HG02798 (cell line): ENCODE measurements at regions not wholly inside any gene's neighbourhood (a gene's known extent, or its start where the extent isn't known, plus 50 kb on each side); places are given as distances from the start of the nearest gene placed in this dataset.
"Not testable (repeated sequence)": the region's sequence is repeated elsewhere in the genome, so short reads cannot be mapped to it uniquely, and the experiment has no call there.

Source experiments
- ATAC-seq: cut with Tn5 transposase; IDR thresholded peaks from one replicate; pipeline ENCODE4 v1.9.1; 2021; ENCODE audit warnings: mild to moderate bottlenecking; ENCODE audit not compliant: unreplicated experiment, poor library complexity

DNA sequence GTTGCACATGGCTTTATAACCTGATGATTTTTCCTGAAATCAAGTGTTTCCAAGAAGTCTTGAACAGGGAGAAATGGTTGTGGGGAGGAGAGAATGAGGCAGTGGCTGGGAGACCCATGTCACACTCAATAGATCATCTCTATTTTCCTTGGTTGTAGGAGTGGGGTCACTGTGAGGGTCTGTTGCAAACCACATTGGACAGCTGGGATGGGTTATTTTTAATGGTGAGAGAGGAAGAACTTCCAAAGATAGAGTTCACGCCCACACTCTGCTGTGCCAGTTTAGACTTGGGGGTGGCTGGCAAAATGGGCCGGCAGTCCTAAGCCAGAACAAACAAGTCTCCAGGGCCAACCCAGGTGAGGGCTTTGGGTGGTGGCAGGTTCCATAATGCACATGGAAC is 196.2 kb upstream of the ADRA1D start:
- no peak for ATAC-seq

DNA sequence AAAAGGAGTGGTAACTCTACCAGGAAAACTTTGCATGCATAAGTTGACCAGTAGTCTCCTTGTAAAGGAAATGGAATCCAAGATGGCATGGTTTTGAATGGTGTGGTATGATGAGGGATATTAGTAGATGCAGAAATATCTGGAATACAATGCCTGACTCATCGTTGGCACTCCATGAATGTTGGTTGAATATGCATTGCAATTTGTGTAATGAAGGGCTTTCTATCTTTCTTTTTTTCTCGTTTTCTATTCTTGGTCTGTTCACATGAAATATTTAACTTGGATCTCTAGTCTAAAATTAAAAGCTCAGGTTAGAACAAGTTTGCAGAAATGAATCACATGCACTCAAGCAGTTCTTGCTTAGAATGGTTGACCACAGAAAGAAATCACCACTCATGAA is 195.3 kb upstream of the ADRA1D start:
- no peak for ATAC-seq

DNA sequence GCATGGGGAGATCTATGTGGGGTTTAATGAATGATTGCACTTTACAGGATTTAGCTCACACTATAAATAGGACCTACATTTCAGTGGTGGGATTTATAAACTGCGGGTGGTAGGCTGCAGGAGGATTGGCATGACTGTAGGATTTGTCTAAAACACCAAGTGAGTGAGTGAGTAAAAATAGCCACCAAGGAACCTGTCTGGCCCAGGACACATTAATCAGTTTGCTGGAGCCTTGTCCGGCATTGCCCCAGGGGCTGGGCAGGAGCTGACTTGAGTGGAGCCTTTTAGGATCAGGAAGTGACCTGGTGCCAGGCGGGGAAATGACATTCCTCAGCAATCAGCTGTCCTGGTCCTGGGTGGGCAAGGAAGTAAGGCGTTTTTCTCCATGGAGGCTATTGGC is 193.9 kb upstream of the ADRA1D start:
- ATAC-seq: no peak

DNA sequence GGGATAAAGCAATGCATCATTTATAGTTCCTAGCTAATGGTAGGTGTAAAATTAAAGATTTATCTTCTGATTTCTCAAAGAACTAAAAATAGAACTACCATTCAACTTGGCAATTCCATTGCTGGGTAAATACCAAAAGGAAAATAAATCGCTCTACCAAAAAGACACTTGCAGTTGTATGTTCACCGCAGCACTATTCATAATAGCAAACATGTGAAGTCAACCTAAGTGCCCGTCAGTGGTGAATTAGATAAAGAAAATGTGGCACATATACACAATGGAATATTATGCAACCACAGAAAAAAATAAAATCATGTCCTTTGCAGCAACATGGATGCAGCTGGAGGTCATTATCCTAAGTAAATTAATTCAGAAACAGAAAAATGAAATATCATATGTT is 192.8 kb upstream of the ADRA1D start:
- no peak for ATAC-seq

DNA sequence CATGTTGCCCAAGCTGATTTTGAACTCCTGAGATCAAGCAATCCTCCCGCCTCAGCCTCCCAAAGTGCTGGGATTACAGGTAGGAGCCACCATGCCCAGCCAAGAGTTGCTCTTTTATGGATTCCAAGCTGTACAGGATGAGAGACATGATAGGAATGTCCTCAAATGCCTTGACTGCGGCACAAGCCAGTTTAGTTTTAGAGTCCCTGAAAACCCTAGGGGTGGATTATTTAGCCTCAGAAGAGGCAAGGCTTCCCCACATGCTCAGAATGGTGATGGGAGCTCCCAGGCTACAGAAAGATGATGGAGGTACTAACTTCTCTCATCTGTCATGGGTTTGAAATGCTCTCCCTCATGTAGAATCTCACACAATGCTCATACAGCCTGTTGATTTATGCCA is 192.1 kb upstream of the ADRA1D start:
- no peak for ATAC-seq

DNA sequence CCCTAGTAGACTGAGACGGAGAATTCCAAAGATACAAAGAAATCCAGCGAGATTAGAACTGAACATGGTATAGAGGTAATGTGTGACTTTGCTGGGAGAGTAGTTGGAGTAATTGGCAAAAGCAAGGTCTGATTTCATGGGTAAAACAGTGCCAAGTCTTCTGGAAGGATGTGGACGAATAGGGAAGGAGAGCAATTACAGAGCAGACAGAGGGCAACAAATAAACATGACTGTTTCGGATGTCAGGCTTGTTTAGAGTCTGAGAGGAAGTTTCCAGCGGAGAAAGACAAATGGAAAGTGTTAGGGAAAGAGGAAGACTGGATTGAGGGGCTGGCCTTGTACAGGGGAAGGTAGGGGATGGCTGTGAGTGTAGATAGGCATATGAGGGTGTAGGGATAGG is 190.4 kb upstream of the ADRA1D start:
- no peak for ATAC-seq

DNA sequence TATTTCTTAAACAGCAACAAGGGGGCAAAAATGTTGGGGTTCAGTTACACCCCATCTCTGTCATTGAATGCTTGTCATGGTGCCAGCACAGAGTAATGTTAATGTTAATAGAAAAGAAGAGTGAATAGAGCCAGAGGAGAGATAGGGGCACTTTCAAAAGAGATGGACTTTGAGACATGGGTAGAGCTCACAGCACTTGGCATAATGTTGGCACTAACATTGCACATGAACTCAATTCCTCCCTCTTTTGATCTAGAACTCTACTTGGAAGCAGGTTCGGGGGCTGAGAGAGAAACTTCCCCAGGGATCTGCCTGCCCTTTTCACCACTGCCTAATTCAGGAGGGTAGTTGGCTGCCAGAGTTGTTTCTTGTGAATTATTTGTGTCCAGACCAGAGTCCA is 188.0 kb upstream of the ADRA1D start:
- ATAC-seq: no peak

DNA sequence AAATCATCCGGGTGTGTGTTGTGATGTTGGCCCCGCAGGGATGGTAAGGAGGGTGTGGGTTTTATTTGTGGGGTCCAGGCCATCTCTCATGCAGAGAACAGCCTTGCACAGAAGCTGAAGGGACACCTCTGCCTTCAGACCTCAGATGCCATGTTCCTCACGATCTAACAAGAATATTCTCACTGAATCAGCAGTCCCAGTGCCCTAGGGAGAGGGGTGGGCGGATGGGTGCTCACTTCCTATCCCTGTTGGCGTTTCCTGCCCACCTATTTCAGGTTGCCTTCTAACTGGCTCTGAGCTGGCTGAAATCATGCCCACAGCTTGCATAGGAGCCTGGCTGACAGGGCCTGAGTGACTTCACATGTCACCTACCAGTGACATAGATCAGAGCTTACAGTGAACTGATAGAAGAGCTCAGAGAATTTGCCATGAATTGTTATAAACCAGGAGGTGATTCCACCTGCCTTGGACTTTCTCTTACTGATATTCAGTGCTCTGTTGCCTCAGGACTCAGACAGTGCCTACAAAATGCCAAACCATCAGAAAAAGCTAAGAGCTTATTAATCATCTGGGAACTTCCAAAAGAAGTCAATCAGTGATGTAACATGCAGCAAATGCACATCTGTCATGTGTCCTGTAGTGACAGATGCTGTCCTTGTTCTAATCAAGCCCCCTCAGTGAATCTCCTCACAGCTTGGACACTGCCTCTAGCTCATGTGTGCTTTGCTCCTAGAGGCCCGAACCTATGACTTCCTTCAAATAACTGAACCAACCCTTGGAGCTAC is 186.8 kb upstream of the ADRA1D start:
- no peak for ATAC-seq

DNA sequence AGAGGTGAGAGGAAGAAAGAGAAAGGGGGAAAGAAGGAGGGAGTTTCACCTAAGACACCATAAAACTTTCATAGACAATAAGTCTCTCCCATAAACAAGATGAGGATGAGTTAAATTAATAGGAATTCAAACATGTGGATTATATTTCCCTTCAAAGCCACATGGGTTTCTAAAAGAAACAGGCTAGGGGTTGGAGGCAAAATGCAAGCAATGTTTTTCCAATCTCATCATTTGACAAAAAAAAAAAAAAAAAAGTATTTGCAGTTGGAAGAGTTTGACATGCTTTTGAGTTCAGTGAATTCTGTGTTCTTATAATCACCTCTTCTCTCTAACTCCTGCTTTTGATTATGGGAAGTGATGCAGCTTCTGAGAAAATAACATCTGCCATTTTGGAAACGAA is 186.1 kb upstream of the ADRA1D start:
- no peak for ATAC-seq

DNA sequence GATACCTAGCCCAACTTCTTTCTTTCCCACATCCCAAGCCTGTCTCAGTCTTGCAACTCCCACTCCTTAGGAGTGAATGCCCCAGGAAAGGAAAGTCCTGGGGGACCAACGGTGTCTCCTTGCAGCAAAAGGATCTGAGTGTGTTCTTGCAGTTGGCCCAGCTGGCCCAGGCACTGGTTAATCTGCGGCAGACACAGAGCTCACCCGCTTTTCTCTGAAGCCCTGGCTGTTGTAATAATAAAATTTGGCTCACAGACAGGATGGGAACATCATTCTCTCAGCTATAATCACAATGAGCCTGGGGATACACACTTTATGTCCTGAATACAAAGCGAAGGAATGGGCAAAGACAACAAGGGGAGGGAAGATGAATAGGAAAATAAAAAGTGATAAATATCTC is 185.6 kb upstream of the ADRA1D start:
- ATAC-seq: no peak

DNA sequence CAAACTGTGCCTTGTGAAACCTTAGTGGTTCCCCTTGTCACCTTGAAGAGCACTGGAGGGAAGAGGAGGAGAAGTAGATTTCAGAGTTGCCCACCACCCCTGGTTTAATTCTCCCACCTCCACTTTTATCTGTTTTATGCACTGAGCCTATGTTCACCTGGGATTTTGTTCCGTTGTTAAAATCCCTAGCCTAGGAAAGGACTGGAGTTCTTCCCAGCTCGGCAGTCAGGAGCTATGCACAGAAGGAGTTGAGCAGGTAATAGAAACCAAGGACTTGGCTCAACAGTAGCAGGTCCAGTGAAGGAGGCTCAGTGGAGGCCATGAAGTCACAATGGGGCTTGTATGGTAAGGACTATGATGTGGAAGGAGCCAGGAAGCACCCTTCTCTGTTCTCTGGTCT is 182.4 kb upstream of the ADRA1D start:
- ATAC-seq: no peak

DNA sequence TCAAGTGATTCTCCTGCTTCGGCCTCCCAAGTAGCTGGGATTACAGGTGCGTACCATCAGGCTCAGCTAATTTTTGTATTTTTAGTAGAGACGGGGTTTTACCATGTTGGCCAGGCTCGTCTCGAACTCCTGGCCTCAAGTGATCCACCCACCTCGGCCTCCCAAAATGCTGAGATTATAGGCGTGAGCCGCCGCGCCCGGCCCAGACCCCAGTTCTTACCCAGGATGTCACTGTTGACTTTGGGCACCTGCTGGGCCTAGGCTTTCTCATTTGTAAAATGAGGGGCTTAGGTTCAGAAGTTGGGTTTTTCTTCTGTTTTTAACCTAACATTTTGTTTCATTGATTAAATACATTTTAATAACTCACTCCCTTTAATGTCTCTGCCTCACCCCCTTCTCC is 181.7 kb upstream of the ADRA1D start:
- ATAC-seq: not testable (repeated sequence)

DNA sequence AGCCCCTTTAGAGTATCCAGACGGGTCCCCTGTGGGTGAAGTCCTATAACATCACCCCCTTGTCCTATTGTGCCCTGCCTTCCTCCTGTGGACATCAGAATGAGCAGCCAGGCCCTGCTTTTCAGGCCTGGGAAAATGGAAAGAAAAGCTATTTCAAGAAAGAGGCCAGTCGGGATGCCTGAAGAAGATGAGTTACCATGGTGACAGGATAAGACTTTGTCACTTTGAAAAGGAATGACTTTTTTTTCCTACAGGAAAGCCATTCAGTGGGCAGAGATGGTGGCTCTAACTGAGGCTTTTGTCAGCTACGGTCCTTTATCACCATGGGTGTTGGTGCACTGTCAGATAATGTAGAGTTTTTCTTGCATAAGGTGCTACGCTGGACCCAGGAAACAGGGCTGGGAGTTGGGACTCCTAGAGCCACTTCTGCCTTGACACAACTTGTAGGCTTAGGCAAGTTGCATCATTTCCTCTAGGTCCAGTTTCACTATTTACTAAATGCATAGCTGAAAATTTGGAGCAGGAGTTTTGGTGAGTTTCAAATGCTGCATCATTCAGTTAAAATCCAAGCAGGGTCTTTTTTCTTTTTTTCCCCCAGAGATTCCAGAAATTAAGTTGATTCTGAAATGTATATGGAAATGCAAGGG is 179.0 kb upstream of the ADRA1D start:
- ATAC-seq: no peak

DNA sequence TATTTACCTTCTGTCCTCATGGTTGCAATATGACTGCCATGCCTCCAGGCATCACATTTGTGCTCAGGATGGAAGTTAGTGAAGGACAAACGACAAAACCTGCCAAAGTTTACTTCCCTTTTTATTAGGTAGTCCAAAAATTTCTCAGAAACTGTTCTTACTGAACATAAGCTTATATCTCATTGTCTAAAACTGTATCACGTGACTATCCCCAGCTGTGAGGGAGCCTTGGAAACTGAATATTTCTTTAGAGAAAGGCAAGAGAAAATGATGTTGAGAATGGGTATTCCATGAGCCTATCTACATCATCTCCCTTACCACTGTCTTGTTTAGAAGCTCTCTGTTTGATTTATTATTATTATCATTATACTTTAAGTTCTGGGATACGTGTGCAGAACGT is 169.1 kb upstream of the ADRA1D start:
- no peak for ATAC-seq

DNA sequence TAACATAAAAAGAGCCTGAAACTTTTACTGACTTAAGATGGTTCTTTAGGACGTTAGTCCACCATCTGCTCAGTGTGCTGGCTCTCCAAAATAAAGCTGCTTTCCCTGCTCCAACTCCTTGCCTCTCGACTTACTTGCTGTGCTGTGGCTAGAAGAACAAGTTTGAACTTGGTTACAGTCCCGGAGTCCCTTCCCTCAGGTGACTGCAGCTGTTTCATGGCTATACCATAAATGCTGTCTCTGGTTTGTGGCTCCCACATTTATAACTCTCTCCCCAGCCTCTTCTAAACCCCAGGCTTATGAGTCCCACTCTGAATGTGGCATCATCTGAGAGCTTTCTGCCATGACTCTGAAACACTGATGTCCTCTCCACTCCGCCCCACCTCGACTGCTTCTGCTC is 166.2 kb upstream of the ADRA1D start:
- no peak for ATAC-seq

DNA sequence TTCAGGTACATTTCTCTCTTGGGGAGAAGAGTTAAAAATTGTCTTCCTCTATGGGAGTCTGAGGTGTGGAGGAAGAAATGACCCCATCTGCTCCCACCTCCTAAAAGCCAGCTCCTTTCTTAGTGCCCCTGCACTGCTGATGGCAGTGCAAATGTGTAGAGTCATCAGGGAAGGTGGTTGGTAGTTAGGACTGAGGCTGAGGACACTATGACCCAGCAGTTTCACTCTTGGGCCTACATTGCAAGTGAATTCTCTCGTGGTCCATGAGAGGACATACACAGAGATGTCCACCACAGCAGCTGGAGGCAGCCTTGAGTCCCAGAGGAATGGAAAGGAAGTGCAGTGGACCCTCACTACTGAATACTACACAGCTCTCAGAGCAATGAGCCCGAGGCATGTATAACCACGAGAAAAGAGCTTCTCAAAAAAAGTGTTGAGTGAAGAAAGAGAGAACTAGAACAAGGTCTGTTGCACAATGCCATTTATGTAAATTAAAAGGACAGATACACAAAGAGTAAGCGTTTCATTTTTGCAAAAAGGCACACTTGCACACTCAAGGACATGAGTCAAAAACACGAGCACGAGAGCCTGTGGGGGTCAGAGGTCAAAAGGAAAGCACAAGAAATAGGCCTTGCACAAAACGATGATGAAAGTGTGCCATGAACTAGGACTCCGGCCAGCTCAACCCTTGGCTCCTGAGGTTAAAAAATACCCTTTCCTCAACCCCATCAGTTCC is 164.4 kb upstream of the ADRA1D start:
- no peak for ATAC-seq

DNA sequence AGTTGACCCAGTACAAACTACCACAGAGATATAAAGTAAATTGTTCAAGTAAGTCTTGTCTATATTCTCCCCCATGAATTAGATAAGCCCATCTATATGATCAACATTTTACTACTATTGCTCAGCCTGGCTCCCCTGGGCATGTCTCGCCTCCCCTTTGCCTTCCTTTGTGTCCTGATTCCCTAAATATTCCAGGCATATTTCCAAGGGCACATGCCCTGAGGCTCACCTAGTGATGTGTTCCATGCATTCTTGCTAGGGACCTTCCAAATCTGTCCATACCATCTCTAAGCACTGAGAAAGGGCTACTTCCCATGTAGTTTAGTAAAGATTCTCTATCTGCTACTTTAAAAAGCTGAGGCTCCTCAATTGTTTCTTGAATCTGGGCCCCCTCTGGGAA is 163.1 kb upstream of the ADRA1D start:
- ATAC-seq: no peak

DNA sequence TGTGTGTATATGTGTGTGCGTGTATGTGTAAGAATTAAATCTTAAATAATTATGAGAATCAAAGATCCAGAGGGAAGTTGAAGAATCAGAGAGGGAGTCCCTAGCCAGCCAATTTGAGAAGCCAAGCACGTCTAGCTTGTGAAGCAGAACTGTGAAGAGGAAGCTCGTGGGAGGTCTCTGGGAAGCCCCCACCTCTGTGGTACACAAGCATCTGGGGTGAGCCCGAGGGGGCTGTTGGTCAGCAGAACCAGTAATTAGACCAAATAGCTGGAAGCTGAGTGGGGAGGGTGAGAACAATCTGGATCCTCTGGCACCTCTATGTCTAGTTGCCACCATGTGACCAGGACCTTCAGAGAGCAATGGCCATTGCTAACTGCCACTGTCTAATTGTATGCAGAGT is 162.7 kb upstream of the ADRA1D start:
- ATAC-seq: no peak

DNA sequence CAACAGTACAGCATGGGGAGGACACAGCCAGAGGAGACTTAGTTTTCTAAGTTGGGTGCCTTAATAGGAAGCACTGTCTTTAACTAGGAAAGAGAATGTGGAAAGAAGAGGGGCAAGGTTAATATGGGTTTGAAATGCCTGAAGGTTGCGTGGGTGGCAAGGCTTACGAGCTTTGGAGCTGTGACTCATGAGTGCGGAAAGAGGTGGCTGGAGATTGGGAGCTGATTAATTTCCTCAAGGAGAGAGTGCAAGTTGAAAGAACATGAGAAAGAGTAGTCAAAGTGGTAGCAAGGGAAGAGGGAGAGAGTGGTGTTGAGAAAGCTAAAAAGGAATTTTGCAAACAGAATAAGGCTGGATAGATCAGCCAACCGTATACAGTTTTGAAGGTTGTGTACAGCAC is 157.5 kb upstream of the ADRA1D start:
- ATAC-seq: no peak

DNA sequence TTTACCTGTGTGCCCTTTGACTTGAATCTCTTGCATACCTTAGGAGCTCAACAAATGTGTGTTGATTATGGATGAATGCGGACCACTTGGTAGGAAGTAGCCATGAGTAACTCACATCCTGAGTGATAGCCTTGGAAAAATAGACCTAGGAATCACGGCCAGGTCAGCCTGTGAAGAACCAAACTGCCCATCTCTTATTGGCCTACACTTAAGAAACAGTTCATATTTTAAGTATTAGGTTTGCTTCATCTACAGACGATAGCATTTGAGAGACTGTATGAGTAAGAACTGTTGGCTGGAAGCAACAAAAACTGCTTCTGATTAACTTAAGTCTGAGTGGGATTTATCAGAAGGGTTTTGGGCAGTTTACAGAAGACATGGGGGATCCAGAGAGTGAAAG is 152.5 kb upstream of the ADRA1D start:
- no peak for ATAC-seq

DNA sequence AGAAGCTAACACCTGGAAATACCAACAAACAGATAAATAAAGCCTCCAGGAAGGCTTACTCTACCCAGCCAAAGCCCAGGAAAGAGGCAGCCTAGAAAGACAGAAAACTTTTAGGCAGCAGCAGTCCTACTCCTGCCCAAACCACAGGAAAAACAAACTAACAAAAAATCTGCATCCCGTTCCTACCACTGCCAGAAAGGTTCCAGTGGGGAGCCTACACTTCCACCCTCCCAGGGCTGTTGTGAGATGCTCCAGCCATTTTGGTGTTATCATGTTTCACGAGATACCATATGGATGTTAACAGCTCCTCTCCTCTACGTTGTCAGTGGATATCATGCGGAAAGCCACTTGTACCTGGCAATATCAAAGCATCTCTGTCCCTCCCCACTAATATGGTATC is 135.9 kb upstream of the ADRA1D start:
- ATAC-seq: no peak

DNA sequence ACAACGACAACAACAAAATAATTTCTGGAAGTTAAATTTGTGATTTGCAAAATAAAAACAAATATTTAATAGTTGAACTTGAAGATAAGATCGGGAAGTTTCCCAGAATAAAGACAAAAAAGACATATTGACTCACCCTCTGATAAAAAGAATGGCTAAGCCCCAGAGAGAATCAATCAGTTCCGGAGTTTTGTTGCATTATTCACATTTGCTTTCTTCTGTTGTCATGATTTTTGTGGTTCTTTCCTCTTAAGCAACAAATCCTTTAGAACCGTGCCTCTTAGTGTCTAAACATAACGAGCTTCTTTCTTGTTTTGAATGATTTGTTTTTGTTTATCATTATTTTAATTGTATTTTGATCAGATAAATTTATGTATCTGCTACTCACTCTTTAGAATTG is 134.9 kb upstream of the ADRA1D start:
- ATAC-seq: no peak
